ENCODE measurements at regions not wholly inside any gene's neighbourhood (a gene's known extent, or its start where the extent isn't known, plus 50 kb on each side); places are given as distances from the start of the nearest gene placed in this dataset.

DNA sequence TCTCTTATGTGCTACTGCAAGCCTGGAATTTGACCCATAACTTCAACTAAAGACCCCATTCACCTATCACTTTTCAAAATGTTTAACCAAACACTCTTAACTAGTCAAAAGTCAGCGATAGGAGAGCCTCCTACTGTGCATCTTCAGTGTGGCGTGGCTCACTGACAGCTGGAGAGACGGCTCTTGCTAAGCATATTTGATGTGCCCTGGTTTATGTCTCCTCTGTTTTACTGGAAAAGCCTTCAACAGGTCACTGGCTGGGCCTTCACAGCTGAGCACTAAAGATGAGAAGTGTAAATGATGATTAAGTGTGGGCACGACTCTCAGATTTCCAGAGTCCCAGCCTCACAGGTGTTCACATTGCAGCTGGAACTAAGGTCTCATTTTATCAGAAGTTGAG, 472.1 kb downstream of the SEMA3D start (continued):
- TF ChIP-seq, protein P1, sequence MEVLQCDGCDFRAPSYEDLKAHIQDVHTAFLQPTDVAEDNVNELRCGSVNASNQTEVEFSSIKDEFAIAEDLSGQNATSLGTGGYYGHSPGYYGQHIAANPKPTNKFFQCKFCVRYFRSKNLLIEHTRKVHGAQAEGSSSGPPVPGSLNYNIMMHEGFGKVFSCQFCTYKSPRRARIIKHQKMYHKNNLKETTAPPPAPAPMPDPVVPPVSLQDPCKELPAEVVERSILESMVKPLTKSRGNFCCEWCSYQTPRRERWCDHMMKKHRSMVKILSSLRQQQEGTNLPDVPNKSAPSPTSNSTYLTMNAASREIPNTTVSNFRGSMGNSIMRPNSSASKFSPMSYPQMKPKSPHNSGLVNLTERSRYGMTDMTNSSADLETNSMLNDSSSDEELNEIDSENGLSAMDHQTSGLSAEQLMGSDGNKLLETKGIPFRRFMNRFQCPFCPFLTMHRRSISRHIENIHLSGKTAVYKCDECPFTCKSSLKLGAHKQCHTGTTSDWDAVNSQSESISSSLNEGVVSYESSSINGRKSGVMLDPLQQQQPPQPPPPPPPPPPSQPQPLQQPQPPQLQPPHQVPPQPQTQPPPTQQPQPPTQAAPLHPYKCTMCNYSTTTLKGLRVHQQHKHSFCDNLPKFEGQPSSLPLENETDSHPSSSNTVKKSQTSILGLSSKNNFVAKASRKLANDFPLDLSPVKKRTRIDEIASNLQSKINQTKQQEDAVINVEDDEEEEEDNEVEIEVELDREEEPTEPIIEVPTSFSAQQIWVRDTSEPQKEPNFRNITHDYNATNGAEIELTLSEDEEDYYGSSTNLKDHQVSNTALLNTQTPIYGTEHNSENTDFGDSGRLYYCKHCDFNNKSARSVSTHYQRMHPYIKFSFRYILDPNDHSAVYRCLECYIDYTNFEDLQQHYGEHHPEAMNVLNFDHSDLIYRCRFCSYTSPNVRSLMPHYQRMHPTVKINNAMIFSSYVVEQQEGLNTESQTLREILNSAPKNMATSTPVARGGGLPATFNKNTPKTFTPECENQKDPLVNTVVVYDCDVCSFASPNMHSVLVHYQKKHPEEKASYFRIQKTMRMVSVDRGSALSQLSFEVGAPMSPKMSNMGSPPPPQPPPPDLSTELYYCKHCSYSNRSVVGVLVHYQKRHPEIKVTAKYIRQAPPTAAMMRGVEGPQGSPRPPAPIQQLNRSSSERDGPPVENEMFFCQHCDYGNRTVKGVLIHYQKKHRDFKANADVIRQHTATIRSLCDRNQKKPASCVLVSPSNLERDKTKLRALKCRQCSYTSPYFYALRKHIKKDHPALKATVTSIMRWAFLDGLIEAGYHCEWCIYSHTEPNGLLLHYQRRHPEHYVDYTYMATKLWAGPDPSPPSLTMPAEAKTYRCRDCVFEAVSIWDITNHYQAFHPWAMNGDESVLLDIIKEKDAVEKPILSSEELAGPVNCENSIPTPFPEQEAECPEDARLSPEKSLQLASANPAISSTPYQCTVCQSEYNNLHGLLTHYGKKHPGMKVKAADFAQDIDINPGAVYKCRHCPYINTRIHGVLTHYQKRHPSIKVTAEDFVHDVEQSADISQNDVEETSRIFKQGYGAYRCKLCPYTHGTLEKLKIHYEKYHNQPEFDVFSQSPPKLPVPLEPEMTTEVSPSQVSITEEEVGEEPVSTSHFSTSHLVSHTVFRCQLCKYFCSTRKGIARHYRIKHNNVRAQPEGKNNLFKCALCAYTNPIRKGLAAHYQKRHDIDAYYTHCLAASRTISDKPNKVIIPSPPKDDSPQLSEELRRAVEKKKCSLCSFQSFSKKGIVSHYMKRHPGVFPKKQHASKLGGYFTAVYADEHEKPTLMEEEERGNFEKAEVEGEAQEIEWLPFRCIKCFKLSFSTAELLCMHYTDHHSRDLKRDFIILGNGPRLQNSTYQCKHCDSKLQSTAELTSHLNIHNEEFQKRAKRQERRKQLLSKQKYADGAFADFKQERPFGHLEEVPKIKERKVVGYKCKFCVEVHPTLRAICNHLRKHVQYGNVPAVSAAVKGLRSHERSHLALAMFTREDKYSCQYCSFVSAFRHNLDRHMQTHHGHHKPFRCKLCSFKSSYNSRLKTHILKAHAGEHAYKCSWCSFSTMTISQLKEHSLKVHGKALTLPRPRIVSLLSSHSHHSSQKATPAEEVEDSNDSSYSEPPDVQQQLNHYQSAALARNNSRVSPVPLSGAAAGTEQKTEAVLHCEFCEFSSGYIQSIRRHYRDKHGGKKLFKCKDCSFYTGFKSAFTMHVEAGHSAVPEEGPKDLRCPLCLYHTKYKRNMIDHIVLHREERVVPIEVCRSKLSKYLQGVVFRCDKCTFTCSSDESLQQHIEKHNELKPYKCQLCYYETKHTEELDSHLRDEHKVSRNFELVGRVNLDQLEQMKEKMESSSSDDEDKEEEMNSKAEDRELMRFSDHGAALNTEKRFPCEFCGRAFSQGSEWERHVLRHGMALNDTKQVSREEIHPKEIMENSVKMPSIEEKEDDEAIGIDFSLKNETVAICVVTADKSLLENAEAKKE (CRISPR knock-in tag; IDR thresholded peaks at IDR 0.05): no peak
- TF ChIP-seq STAT1 (IDR thresholded peaks at IDR 0.05; ENCODE audit: unreplicated experiment): no peak
- TF ChIP-seq ZNF331 (CRISPR knock-in tag; IDR thresholded peaks at IDR 0.05; ENCODE audit: low read depth): no peak
- TF ChIP-seq, protein P2, sequence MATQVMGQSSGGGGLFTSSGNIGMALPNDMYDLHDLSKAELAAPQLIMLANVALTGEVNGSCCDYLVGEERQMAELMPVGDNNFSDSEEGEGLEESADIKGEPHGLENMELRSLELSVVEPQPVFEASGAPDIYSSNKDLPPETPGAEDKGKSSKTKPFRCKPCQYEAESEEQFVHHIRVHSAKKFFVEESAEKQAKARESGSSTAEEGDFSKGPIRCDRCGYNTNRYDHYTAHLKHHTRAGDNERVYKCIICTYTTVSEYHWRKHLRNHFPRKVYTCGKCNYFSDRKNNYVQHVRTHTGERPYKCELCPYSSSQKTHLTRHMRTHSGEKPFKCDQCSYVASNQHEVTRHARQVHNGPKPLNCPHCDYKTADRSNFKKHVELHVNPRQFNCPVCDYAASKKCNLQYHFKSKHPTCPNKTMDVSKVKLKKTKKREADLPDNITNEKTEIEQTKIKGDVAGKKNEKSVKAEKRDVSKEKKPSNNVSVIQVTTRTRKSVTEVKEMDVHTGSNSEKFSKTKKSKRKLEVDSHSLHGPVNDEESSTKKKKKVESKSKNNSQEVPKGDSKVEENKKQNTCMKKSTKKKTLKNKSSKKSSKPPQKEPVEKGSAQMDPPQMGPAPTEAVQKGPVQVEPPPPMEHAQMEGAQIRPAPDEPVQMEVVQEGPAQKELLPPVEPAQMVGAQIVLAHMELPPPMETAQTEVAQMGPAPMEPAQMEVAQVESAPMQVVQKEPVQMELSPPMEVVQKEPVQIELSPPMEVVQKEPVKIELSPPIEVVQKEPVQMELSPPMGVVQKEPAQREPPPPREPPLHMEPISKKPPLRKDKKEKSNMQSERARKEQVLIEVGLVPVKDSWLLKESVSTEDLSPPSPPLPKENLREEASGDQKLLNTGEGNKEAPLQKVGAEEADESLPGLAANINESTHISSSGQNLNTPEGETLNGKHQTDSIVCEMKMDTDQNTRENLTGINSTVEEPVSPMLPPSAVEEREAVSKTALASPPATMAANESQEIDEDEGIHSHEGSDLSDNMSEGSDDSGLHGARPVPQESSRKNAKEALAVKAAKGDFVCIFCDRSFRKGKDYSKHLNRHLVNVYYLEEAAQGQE (IDR thresholded peaks at IDR 0.05; ENCODE audit: unreplicated experiment): no peak
- TF ChIP-seq, protein P3, sequence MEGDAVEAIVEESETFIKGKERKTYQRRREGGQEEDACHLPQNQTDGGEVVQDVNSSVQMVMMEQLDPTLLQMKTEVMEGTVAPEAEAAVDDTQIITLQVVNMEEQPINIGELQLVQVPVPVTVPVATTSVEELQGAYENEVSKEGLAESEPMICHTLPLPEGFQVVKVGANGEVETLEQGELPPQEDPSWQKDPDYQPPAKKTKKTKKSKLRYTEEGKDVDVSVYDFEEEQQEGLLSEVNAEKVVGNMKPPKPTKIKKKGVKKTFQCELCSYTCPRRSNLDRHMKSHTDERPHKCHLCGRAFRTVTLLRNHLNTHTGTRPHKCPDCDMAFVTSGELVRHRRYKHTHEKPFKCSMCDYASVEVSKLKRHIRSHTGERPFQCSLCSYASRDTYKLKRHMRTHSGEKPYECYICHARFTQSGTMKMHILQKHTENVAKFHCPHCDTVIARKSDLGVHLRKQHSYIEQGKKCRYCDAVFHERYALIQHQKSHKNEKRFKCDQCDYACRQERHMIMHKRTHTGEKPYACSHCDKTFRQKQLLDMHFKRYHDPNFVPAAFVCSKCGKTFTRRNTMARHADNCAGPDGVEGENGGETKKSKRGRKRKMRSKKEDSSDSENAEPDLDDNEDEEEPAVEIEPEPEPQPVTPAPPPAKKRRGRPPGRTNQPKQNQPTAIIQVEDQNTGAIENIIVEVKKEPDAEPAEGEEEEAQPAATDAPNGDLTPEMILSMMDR (conservative IDR thresholded peaks at IDR 0.05; ENCODE audit: low read depth in 2 of 2): no peak
- TF ChIP-seq ZNF114 (CRISPR knock-in tag; IDR thresholded peaks at IDR 0.05): no peak
- TF ChIP-seq EZH2phosphoT487 (IDR thresholded peaks at IDR 0.05; ENCODE audit: unreplicated experiment): no peak
- TF ChIP-seq NANOG (IDR thresholded peaks at IDR 0.05; ENCODE audit: borderline replicate concordance): no peak
- TF ChIP-seq, protein P4, sequence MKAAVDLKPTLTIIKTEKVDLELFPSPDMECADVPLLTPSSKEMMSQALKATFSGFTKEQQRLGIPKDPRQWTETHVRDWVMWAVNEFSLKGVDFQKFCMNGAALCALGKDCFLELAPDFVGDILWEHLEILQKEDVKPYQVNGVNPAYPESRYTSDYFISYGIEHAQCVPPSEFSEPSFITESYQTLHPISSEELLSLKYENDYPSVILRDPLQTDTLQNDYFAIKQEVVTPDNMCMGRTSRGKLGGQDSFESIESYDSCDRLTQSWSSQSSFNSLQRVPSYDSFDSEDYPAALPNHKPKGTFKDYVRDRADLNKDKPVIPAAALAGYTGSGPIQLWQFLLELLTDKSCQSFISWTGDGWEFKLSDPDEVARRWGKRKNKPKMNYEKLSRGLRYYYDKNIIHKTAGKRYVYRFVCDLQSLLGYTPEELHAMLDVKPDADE (IDR thresholded peaks at IDR 0.05): no peak

Data from GM23338 (cell line).